Lung (tissue), 11 donors: ENCODE measurements at regions not wholly inside any gene's neighbourhood (a gene's known extent, or its start where the extent isn't known, plus 50 kb on each side); places are given as distances from the start of the nearest gene placed in this dataset.

Experiments used
- ATAC-seq: fragments of 200-7000 bp; cut with Tn5 transposase; one replicate; pipeline ENCODE4 v1.9.1; 2020; ENCODE audit warnings: moderate number of reproducible peaks; ENCODE audit not compliant: insufficient read depth, low FRiP score
- DNase-seq, 3 donors: peaks; one replicate each; pipeline ENCODE4 v3.0.0-alpha.2; 2013 to 2017
- H3K27ac ChIP-seq, 2 donors: one replicate each; pipeline ENCODE4 v1.5.1; 2013; ENCODE audit warnings: mild to moderate bottlenecking in 2 of 2, moderate library complexity in 2 of 2, control low read depth in 1 of 2, inconsistent platforms in 1 of 2, low read depth in 1 of 2, low read length in 1 of 2
- H3K27me3 ChIP-seq, 3 donors: one replicate each; pipeline ENCODE4 v1.5.1; 2013; ENCODE audit warnings: low read length in 2 of 3; ENCODE audit not compliant: control insufficient read depth in 3 of 3, insufficient read depth in 3 of 3
- H3K36me3 ChIP-seq, 4 donors: one replicate each; pipeline ENCODE4 v1.5.1; 2013; ENCODE audit warnings: low read length in 4 of 4, mild to moderate bottlenecking in 1 of 4, moderate library complexity in 1 of 4; ENCODE audit not compliant: control insufficient read depth in 4 of 4, insufficient read depth in 4 of 4
- H3K4me1 ChIP-seq, 5 donors: one replicate each; pipeline ENCODE4 v1.5.1; 2013; ENCODE audit warnings: low read length in 5 of 5, mild to moderate bottlenecking in 2 of 5, moderate library complexity in 1 of 5; ENCODE audit not compliant: control insufficient read depth in 5 of 5, insufficient read depth in 5 of 5
- H3K4me3 ChIP-seq: one replicate; pipeline ENCODE4 v1.5.1; 2013; ENCODE audit warnings: mild to moderate bottlenecking, control low read depth, moderate library complexity
- H3K9ac ChIP-seq, 2 donors: one replicate each; pipeline ENCODE4 v1.5.1; 2013; ENCODE audit warnings: low read length in 2 of 2, control low read depth in 1 of 2; ENCODE audit not compliant: insufficient read depth in 1 of 2
- H3K9me3 ChIP-seq, 4 donors: one replicate each; pipeline ENCODE4 v1.5.1; 2013; ENCODE audit warnings: low read length in 3 of 4, mild to moderate bottlenecking in 1 of 4, moderate library complexity in 1 of 4; ENCODE audit not compliant: control insufficient read depth in 4 of 4, insufficient read depth in 3 of 4
- whole genome bisulfite sequencing, 2 donors: extraction: QIAGEN DNeasy Blood & Tissue Kit; methylation state at CpG; one replicate each; pipeline ENCODE4 v1.1.7; 2013; 5-methylcytosine and 5-hydroxymethylcytosine counted together
- TF ChIP-seq, protein P1 (sequence below): IDR thresholded peaks from 2 replicates; pipeline ENCODE4 v1.5.1; 2012; ENCODE audit warnings: mild to moderate bottlenecking; ENCODE audit errors: control extremely low read depth, extremely low read depth
- donor health status: control.
- donor health status: control.
- donor health status: Bipolar disorder and iron deficiency.
- donor health status: healthy.
- donor health status: DM: yes; HTN: yes; CAD: no.

DNA sequence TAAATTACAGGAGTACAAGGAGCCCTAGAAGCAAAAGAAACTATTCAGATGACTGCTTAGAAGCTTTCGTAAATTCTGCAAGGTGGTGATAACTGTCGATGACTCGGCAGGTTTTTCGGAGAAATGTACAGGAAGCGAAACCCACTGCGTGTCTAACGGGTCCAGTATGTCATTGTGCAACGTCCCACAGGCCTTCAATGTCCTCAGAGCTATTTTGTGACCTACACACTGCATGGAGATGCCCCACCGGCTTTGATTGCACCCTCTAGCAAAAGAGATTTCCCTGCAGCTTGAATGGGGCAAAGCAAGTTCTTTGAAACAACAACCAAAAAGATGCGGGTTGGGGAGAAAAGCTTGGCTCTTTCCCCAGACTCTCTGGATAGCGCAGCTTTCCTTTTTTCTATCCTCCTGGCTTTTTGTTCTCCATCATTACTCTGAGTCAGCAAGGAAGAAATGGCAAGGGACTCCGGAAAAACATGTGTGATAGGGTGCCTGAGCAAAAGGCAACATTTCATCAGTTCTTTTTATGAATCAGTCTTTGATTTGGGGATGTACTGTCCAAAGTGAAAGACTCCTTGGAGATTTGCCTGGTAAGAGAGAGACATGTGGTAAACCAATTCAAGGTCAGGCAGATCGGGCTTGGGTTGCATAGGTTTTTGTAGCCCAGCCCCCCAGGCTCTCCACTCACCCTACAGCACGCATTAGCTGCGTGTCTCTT lies 112.0 kb upstream of the TBL1X start:
- peaks cover 0 to 7% (median 0%) of the 10 kb centered on the region in 5 donors for H3K4me1 ChIP-seq
- H3K9me3 ChIP-seq = peaks cover 0 to 2% (median 0%) of the 10 kb centered on the region in 4 donors
- H3K9ac ChIP-seq = no peak overlapping the region
- DNase-seq (peak in 1 of 3 donors; percentile 33), ATAC-seq (no peak)
- WGBS, 2 donors = 22 to 38% methylated on average over 15 of the region's 15 CpGs
- peaks cover 0 to 11% (median 3%) of the 10 kb centered on the region in 3 donors for H3K27me3 ChIP-seq
- TF ChIP-seq, protein P1, sequence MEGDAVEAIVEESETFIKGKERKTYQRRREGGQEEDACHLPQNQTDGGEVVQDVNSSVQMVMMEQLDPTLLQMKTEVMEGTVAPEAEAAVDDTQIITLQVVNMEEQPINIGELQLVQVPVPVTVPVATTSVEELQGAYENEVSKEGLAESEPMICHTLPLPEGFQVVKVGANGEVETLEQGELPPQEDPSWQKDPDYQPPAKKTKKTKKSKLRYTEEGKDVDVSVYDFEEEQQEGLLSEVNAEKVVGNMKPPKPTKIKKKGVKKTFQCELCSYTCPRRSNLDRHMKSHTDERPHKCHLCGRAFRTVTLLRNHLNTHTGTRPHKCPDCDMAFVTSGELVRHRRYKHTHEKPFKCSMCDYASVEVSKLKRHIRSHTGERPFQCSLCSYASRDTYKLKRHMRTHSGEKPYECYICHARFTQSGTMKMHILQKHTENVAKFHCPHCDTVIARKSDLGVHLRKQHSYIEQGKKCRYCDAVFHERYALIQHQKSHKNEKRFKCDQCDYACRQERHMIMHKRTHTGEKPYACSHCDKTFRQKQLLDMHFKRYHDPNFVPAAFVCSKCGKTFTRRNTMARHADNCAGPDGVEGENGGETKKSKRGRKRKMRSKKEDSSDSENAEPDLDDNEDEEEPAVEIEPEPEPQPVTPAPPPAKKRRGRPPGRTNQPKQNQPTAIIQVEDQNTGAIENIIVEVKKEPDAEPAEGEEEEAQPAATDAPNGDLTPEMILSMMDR = no peak
- H3K4me3 ChIP-seq = no peak overlapping the region
- H3K36me3 ChIP-seq = no peaks in the 10 kb centered on the region
- H3K27ac ChIP-seq = peak overlapping the region in 1 of 2 donors; percentile 33

DNA sequence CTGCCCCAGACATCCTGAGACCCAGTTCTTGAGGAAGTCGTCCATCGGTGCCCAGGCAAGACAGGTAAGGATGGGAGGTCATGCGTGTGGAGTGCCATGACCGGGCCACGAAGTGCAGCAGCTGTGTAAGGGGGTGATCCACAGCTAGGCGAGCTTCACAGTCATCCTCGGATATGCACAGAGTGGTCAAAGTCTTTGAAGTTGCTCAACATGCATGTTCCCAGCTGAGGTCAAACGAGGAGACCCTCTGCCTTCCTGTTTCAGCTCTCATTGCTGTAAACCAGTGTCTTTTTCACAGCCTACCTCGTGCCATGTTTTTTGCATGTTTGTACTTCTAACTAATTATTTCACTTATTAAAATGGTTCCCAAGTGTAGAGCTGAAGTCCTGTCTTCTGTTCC lies 109.9 kb upstream of the TBL1X start:
- Histone ChIP-seq H3K27me3 (peaks cover 0 to 9% (median 0%) of the 10 kb centered on the region in 3 donors), H3K4me1 (peaks cover 0 to 7% (median 0%) of the 10 kb centered on the region in 5 donors), H3K9me3 (peaks cover 0 to 2% (median 0%) of the 10 kb centered on the region in 4 donors), H3K4me3 (no peak overlapping the region), H3K36me3 (no peaks in the 10 kb centered on the region), H3K27ac (no peak overlapping the region), H3K9ac (no peak overlapping the region)
- no peak for DNase-seq
- TF ChIP-seq, protein P1 = no peak
- no peak for ATAC-seq
- 65 to 79% methylated on average over 9 of the region's 9 CpGs for WGBS, 2 donors

DNA sequence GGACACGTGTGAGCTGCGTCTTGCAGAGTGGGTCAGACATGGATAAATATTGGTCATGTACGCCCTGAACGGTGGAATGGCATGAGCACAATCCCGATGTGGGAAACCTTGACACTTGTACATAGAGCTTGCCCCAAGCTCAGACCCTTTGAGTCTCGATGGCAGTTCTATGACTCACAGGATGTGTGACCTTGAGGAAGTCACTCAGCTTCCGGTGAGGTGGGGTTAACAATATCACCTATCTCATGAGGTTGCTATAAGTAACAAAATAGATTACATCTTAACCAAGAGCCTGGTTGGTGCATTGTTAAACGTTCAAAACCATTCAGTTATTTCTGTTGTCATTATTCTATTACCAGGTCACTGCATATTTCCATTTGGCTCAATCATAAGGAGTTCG lies 109.1 kb upstream of the TBL1X start:
- no peak for DNase-seq
- H3K27ac ChIP-seq = no peak overlapping the region
- TF ChIP-seq, protein P1 = no peak
- no peaks in the 10 kb centered on the region for H3K36me3 ChIP-seq
- no peak overlapping the region for H3K4me3 ChIP-seq
- peaks cover 0 to 9% (median 0%) of the 10 kb centered on the region in 3 donors for H3K27me3 ChIP-seq
- no peak for ATAC-seq
- peaks cover 0 to 7% (median 0%) of the 10 kb centered on the region in 5 donors for H3K4me1 ChIP-seq
- H3K9me3 ChIP-seq = peaks cover 0 to 2% (median 0%) of the 10 kb centered on the region in 4 donors
- H3K9ac ChIP-seq = no peak overlapping the region
- WGBS, 2 donors = 70 to 78% methylated on average over 9 of the region's 9 CpGs

DNA sequence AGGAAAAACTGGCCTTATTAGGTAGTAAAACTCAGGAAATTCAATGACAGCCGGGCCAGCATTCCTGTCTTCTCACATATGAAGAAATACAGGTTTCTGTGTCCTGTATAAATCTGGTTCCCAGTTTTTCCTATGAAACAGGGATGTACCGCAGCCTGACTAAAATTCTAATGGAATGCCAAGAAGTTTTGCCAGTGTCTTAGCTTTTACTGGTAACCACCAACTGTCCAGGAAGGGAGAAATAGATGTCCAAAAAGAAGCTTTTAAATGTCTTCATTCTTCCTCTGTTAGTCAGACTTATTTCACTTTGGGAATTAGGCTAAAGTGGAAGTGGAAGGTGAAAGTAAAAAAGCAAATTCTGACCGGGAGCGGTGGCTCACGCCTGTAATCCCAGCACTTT lies 108.0 kb upstream of the TBL1X start:
- TF ChIP-seq, protein P1 = no peak
- Histone ChIP-seq H3K27me3 (peaks cover 0 to 9% (median 0%) of the 10 kb centered on the region in 3 donors), H3K4me3 (no peak overlapping the region), H3K36me3 (no peaks in the 10 kb centered on the region), H3K4me1 (peaks cover 0 to 7% (median 0%) of the 10 kb centered on the region in 5 donors), H3K9me3 (peaks cover 0 to 2% (median 0%) of the 10 kb centered on the region in 4 donors), H3K9ac (no peak overlapping the region), H3K27ac (no peak overlapping the region)
- ATAC-seq = no peak
- DNase-seq = no peak
- WGBS, 2 donors = 92 to 93% methylated on average over 5 of the region's 5 CpGs
